MCF 10A (cell line): ENCODE measurements at regions not wholly inside any gene's neighbourhood (a gene's known extent, or its start where the extent isn't known, plus 50 kb on each side); places are given as distances from the start of the nearest gene placed in this dataset.

Experiments
- BruUV-seq: library from RNA; stranded (reverse); fragments of 400-500 nt; replicated peaks from 2 replicates; lab custom pipeline; 2021; lab: Mats Ljungman, UMichigan
- CTCF ChIA-PET: fragments of 300-600 bp; sonication (Branson Sonifier 250); formaldehyde crosslinking; extraction: SDS; loops from one replicate; lab custom pipeline; 2021; ENCODE audit warnings: antibody characterized with exemption, inconsistent platforms; lab: Yijun Ruan, JAX
- POLR2A ChIA-PET: fragments of 300-600, 350-650 bp; sonication (Branson Sonifier 250); formaldehyde crosslinking; extraction: SDS; loops from one replicate; lab custom pipeline; 2020; ENCODE audit warnings: antibody characterized with exemption, inconsistent platforms; lab: Yijun Ruan, JAX
- DNase-seq: peaks from one replicate; pipeline ENCODE4 v3.0.0-alpha.2; 2018; ENCODE audit not compliant: unreplicated experiment
- H3K27ac Mint-ChIP-seq: one replicate; pipeline ENCODE4 v1.8.0; 2022; ENCODE audit warnings: mild to moderate bottlenecking, low read depth, mixed read lengths; ENCODE audit not compliant: unreplicated experiment
- H3K27me3 Mint-ChIP-seq: one replicate; pipeline ENCODE4 v1.8.0; 2022; ENCODE audit warnings: mixed read lengths; ENCODE audit not compliant: insufficient read depth, unreplicated experiment
- H3K36me3 Mint-ChIP-seq: one replicate; pipeline ENCODE4 v1.8.0; 2022; ENCODE audit warnings: mild to moderate bottlenecking, moderate library complexity, mixed read lengths; ENCODE audit not compliant: insufficient read depth, unreplicated experiment
- H3K4me1 Mint-ChIP-seq: one replicate; pipeline ENCODE4 v1.8.0; 2022; ENCODE audit warnings: mixed read lengths; ENCODE audit not compliant: insufficient read depth, unreplicated experiment
- H3K4me3 Mint-ChIP-seq: one replicate; pipeline ENCODE4 v1.8.0; 2022; ENCODE audit warnings: mild to moderate bottlenecking, moderate library complexity, mixed read lengths; ENCODE audit not compliant: unreplicated experiment
- H3K9me3 Mint-ChIP-seq: one replicate; pipeline ENCODE4 v1.8.0; 2022; ENCODE audit warnings: mixed read lengths; ENCODE audit not compliant: unreplicated experiment
- intact Hi-C: fragments of 100-400 bp; cut with micrococcal nuclease; formaldehyde crosslinking; loops from 2 replicates; pipeline ENCODE4 v1.14.1; 2022
- TF ChIP-seq, protein P1 (sequence below): fragments of 200-600 bp; IDR thresholded peaks from one replicate; pipeline ENCODE4 v1.8.0; 2022; ENCODE audit warnings: antibody characterized with exemption, mild to moderate bottlenecking; ENCODE audit not compliant: unreplicated experiment

DNA sequence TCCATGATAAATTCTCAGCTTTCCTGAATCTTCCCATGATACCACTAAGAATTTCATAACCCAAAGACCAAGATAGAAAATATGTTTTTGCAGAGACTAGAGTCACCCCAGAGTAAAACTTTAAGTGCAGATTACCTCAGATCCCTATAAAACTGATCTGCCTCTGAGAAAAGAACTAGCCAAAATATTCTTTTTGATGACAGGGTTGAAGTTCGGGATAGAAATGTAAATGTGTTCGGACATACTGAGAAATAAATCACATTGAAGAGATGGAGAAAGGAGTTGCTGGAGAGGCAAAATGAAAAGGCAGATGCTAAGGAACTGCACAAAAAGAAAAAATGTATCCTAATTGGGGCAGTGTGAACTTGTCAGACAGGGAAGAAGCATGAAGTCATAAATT is 501.8 kb downstream of the ANKRD50 start:
- POLR2A ChIA-PET = interaction anchor here (1.0 kb wide), 1 partner anchor 22 kb away, joined by 3 read pairs; no protein-coding TSS in a partner anchor
- Mint-ChIP-seq H3K27me3 (no peaks in the 10 kb centered on the region), H3K4me3 (no peak overlapping the region)

DNA sequence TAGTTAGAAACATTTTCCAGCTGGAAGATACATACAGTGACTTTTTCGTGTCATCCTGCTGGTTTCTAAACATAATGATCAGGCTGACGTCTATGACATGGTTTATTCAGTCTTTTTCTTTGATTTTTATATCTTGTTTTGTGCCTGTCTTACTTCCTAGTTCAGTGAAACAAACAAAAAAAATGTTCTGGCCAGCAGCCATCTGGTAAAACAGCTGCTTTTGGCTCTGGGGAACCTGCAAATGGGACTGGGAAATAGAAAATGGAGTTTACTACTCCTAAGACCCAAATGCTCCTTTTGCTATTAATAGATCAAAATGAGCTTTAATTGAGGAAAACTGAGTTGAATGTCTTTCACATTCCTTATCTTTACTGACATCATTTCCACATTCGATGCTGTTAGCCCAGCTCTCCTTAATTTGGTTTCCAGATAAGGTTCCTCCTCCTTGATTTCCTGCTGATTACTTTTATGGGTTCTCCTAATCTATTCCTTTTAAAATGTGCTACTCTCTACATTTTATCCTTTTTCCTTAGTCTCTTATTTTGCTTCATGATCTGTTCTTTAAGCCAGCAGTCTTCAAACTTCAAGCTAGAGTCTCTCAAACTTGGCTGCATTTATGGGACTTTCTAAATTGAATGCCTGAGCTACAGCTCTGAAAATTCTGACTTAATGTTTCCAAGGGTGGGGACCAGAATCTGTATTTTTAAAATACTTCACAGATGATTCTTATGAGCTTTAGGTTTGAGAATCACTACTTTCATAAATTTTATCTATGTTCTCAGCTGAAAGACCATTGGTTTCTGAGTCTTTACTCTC is 499.5 kb downstream of the ANKRD50 start:
- H3K27ac Mint-ChIP-seq = no peak overlapping the region
- H3K9me3 Mint-ChIP-seq = no peaks in the 10 kb centered on the region
- H3K27me3 Mint-ChIP-seq = no peaks in the 10 kb centered on the region
- H3K4me1 Mint-ChIP-seq = peaks cover 9% of the 10 kb centered on the region
- ChIA-PET POLR2A (interaction anchor here (0.6 to 1.1 kb wide), 5 partner anchors 10 to 1161 kb away, joined by 3 to 4 read pairs (median 3); no protein-coding TSS in a partner anchor), CTCF (interaction anchor here (2.0 kb wide), 1 partner anchor 11 kb away, joined by 6 read pairs; no protein-coding TSS in a partner anchor)
- intact Hi-C loops = no loop called here
- no peak for DNase-seq
- no TSS peak for BruUV-seq
- no peak overlapping the region for H3K4me3 Mint-ChIP-seq
- H3K36me3 Mint-ChIP-seq = no peaks in the 10 kb centered on the region
- TF ChIP-seq, protein P1, sequence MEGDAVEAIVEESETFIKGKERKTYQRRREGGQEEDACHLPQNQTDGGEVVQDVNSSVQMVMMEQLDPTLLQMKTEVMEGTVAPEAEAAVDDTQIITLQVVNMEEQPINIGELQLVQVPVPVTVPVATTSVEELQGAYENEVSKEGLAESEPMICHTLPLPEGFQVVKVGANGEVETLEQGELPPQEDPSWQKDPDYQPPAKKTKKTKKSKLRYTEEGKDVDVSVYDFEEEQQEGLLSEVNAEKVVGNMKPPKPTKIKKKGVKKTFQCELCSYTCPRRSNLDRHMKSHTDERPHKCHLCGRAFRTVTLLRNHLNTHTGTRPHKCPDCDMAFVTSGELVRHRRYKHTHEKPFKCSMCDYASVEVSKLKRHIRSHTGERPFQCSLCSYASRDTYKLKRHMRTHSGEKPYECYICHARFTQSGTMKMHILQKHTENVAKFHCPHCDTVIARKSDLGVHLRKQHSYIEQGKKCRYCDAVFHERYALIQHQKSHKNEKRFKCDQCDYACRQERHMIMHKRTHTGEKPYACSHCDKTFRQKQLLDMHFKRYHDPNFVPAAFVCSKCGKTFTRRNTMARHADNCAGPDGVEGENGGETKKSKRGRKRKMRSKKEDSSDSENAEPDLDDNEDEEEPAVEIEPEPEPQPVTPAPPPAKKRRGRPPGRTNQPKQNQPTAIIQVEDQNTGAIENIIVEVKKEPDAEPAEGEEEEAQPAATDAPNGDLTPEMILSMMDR = no peak

More for the DNA sequence above, 501.8 kb downstream of the ANKRD50 start:
- TF ChIP-seq, protein P1 = no peak
- no peaks in the 10 kb centered on the region for H3K36me3 Mint-ChIP-seq
- no peaks in the 10 kb centered on the region for H3K9me3 Mint-ChIP-seq
- CTCF ChIA-PET = no interaction called here
- no TSS peak for BruUV-seq
- intact Hi-C loops = no loop called here
- peaks cover 25% of the 10 kb centered on the region for H3K4me1 Mint-ChIP-seq
- H3K27ac Mint-ChIP-seq = no peak overlapping the region
- DNase-seq = no peak

- Mint-ChIP-seq H3K4me3 (no peak overlapping the region), H3K36me3 (no peaks in the 10 kb centered on the region), H3K27me3 (no peaks in the 10 kb centered on the region), H3K27ac (no peak overlapping the region), H3K9me3 (no peaks in the 10 kb centered on the region), H3K4me1 (no peaks in the 10 kb centered on the region)
- BruUV-seq = no TSS peak
- CTCF ChIA-PET = interaction anchor here (1.1 kb wide), 1 partner anchor 45 kb away, joined by 3 read pairs; no protein-coding TSS in a partner anchor
- POLR2A ChIA-PET = interaction anchor here (0.6 kb wide), 1 partner anchor 191 kb away, joined by 3 read pairs; no protein-coding TSS in a partner anchor
- DNase-seq = no peak
- TF ChIP-seq, protein P1 = no peak
- intact Hi-C loops = no loop called here
Measured at GRCh38 chr4:124219389-124219788, 493.1 kb downstream of the ANKRD50 start.

DNA sequence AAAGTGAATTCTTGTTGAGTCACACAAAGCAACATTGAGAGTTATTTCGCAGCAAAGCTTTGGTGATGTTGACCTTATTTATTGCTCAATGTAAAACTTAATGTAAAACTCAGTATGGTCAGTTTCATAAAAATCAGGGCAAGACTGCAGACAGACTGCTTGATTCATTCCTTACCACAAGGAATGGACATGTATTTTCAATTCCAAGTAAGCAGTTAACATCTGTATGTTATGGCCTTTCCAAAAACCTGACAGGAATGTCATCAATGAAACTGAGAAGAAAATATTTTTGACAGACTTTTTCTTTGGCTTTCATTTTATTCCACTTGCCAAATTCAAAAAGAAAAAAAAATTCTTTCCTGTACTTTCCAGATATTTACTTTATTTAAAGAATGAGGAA is 488.3 kb downstream of the ANKRD50 start:
- no peaks in the 10 kb centered on the region for H3K27me3 Mint-ChIP-seq
- no peak for DNase-seq
- CTCF ChIA-PET = interaction anchor here (0.6 kb wide), 1 partner anchor 9 kb away, joined by 3 read pairs; no protein-coding TSS in a partner anchor
- POLR2A ChIA-PET = no interaction called here
- H3K27ac Mint-ChIP-seq = no peak overlapping the region
- TF ChIP-seq, protein P1 = no peak
- no peaks in the 10 kb centered on the region for H3K4me1 Mint-ChIP-seq
- H3K9me3 Mint-ChIP-seq = no peaks in the 10 kb centered on the region
- intact Hi-C loops = no loop called here
- H3K36me3 Mint-ChIP-seq = no peaks in the 10 kb centered on the region
- H3K4me3 Mint-ChIP-seq = no peak overlapping the region
- no TSS peak for BruUV-seq
